H1 (cell line): ENCODE measurements at regions not wholly inside any gene's neighbourhood (a gene's known extent, or its start where the extent isn't known, plus 50 kb on each side); places are given as distances from the start of the nearest gene placed in this dataset.

ENCODE experiments used
- CTCF ChIA-PET: fragments of 300-600 bp; sonication (Branson Sonifier 250); formaldehyde crosslinking; loops from one replicate; lab custom pipeline; 2021; ENCODE audit not compliant: partially characterized antibody; lab: Charles Lee
- POLR2A ChIA-PET: fragments of 300-600 bp; sonication (Branson Sonifier 250); formaldehyde crosslinking; loops from one replicate; lab custom pipeline; 2021; ENCODE audit warnings: inconsistent platforms; ENCODE audit not compliant: partially characterized antibody; lab: Charles Lee
- DNase-seq, 2 experiments: peaks; one replicate each; pipeline versions ENCODE4 v3.0.0 to v3.0.0-alpha.2; 2010 to 2022; ENCODE audit warnings: low spot score in 2 of 2, low read depth in 1 of 2, mixed read lengths in 1 of 2
- FAIRE-seq: peaks from 2 replicates; lab custom pipeline; 2011; peaks lifted over from hg19 to GRCh38; lab: Jason Lieb, UNC
- H2AFZ ChIP-seq: 2 replicates; pipeline ENCODE4 v1.8.1; 2012; ENCODE audit warnings: low read length, inconsistent platforms
- H2AK5ac ChIP-seq: 2 replicates; pipeline ENCODE4 v1.6.1; 2013; ENCODE audit warnings: low read depth, low read length
- H2BK120ac ChIP-seq: replicated peaks from 2 replicates; pipeline ENCODE3; 2013; ENCODE audit warnings: low read depth, low read length, inconsistent platforms
- H2BK12ac ChIP-seq: 2 replicates; pipeline ENCODE4 v1.6.1; 2013; ENCODE audit warnings: low read depth, low read length
- H2BK15ac ChIP-seq: 2 replicates; pipeline ENCODE4 v1.6.1; 2013; ENCODE audit warnings: low read length
- H2BK20ac ChIP-seq: 2 replicates; pipeline ENCODE4 v1.6.1; 2013; ENCODE audit warnings: low read length
- H2BK5ac ChIP-seq: 2 replicates; pipeline ENCODE4 v1.6.1; 2013; ENCODE audit warnings: low read depth, low read length
- H3K14ac ChIP-seq: 2 replicates; pipeline ENCODE4 v1.6.1; 2013; ENCODE audit warnings: inconsistent platforms; ENCODE audit not compliant: insufficient read length
- H3K18ac ChIP-seq: 2 replicates; pipeline ENCODE4 v1.6.1; 2013; ENCODE audit warnings: low read length; ENCODE audit errors: extremely low read depth
- H3K23ac ChIP-seq: 2 replicates; pipeline ENCODE4 v1.6.1; 2013; ENCODE audit warnings: inconsistent platforms; ENCODE audit not compliant: insufficient read length
- H3K23me2 ChIP-seq: 2 replicates; pipeline ENCODE4 v1.6.1; 2013; ENCODE audit warnings: low read depth, low read length
- H3K27ac ChIP-seq: 2 replicates; pipeline ENCODE4 v1.6.1; 2011; ENCODE audit warnings: low read depth, low read length, inconsistent platforms
- H3K27me3 ChIP-seq, 4 experiments: replicated peaks in 1 of 4; 1 replicate in 1 of 4; 2 replicates in 3 of 4; pipeline versions ENCODE4 v1.6.1 to v1.8.1; 2011 to 2013; ENCODE audit warnings: low read length in 3 of 4, mild to moderate bottlenecking in 3 of 4, inconsistent platforms in 2 of 4, mixed read lengths in 2 of 4, moderate library complexity in 1 of 4; ENCODE audit not compliant: control insufficient read depth in 3 of 4, insufficient read depth in 3 of 4; ENCODE audit errors: extremely low read depth in 1 of 4
- H3K36me3 ChIP-seq, 4 experiments: 2 replicates each; pipeline versions ENCODE4 v1.6.1 to v1.8.1; 2011 to 2013; ENCODE audit warnings: mild to moderate bottlenecking in 4 of 4, low read length in 3 of 4, moderate library complexity in 2 of 4, control low read depth in 1 of 4, inconsistent platforms in 1 of 4; ENCODE audit not compliant: insufficient read depth in 4 of 4, control insufficient read depth in 2 of 4
- H3K4ac ChIP-seq: replicated peaks from 2 replicates; pipeline ENCODE3; 2013; ENCODE audit warnings: low read length, low read depth, mixed read lengths, inconsistent platforms; ENCODE audit not compliant: insufficient read length
- H3K4me1 ChIP-seq, 4 experiments: replicated peaks in 1 of 4; 1 replicate in 1 of 4; 2 replicates in 3 of 4; pipeline versions ENCODE4 v1.6.1 to v1.8.1; 2011 to 2013; ENCODE audit warnings: low read length in 3 of 4, inconsistent platforms in 2 of 4, mixed read lengths in 1 of 4; ENCODE audit not compliant: insufficient read depth in 4 of 4, control insufficient read depth in 3 of 4
- H3K4me2 ChIP-seq, 2 experiments: 2 replicates each; pipeline versions ENCODE4 v1.6.1 to v1.8.1; 2011 to 2013; ENCODE audit warnings: low read depth in 2 of 2, low read length in 2 of 2, control low read depth in 1 of 2, inconsistent platforms in 1 of 2, mild to moderate bottlenecking in 1 of 2; ENCODE audit not compliant: insufficient read depth in 1 of 2
- H3K4me3 ChIP-seq, 4 experiments: fragments of 200-600, 300-600 bp in 1 of 4; sonication (generic), shearing (Covaris generic), sonication (Bioruptor Twin) in 1 of 4; 2 replicates each; pipeline versions ENCODE4 v1.5.1 to v1.8.1; 2011 to 2016; ENCODE audit warnings: low read length in 4 of 4, low read depth in 3 of 4, control low read depth in 2 of 4, inconsistent platforms in 2 of 4, mild to moderate bottlenecking in 2 of 4, mixed read lengths in 1 of 4, moderate library complexity in 1 of 4; ENCODE audit not compliant: insufficient read depth in 2 of 4; ENCODE audit errors: extremely low read depth in 1 of 4
- H3K56ac ChIP-seq: replicated peaks from 2 replicates; pipeline ENCODE3; 2013; ENCODE audit warnings: low read depth, mild to moderate bottlenecking, mixed read lengths, low read length, inconsistent platforms; ENCODE audit not compliant: insufficient read length
- H3K79me1 ChIP-seq: 2 replicates; pipeline ENCODE4 v1.6.1; 2013; ENCODE audit warnings: low read depth, low read length, control low read depth
- H3K79me2 ChIP-seq, 2 experiments: 2 replicates each; pipeline versions ENCODE4 v1.6.1 to v1.8.1; 2012 to 2013; ENCODE audit warnings: low read length in 2 of 2, mild to moderate bottlenecking in 2 of 2, inconsistent platforms in 1 of 2; ENCODE audit not compliant: insufficient read depth in 2 of 2, control insufficient read depth in 1 of 2
- H3K9ac ChIP-seq, 4 experiments: replicated peaks in 1 of 4; 1 replicate in 1 of 4; 2 replicates in 3 of 4; pipeline versions ENCODE4 v1.6.1 to v1.8.1; 2011 to 2013; ENCODE audit warnings: low read depth in 3 of 4, low read length in 3 of 4, control low read depth in 2 of 4, mild to moderate bottlenecking in 2 of 4, moderate library complexity in 2 of 4, inconsistent platforms in 1 of 4; ENCODE audit errors: extremely low read depth in 1 of 4
- H3K9me3 ChIP-seq, 2 experiments: 2 replicates each; pipeline versions ENCODE4 v1.6.1 to v1.8.1; 2012 to 2013; ENCODE audit warnings: mild to moderate bottlenecking in 2 of 2, moderate library complexity in 2 of 2, control low read depth in 1 of 2, inconsistent platforms in 1 of 2, low read depth in 1 of 2, low read length in 1 of 2, mixed read lengths in 1 of 2; ENCODE audit not compliant: insufficient read depth in 2 of 2
- H4K20me1 ChIP-seq, 2 experiments: replicated peaks in 1 of 2; 2 replicates each; pipeline versions ENCODE3 to v1.8.1; 2011 to 2013; ENCODE audit warnings: inconsistent platforms in 2 of 2, low read length in 2 of 2, mild to moderate bottlenecking in 1 of 2; ENCODE audit not compliant: insufficient read depth in 2 of 2, control insufficient read depth in 1 of 2
- H4K5ac ChIP-seq: 2 replicates; pipeline ENCODE4 v1.6.1; 2013; ENCODE audit warnings: low read length, low read depth, mixed read lengths, inconsistent platforms; ENCODE audit not compliant: insufficient read length
- H4K8ac ChIP-seq: 2 replicates; pipeline ENCODE4 v1.8.0; 2013; ENCODE audit warnings: mild to moderate bottlenecking, moderate library complexity, low read length, inconsistent platforms; ENCODE audit not compliant: insufficient read depth; ENCODE audit errors: extremely low read depth
- H4K91ac ChIP-seq: replicated peaks from 2 replicates; pipeline ENCODE3; 2013; ENCODE audit warnings: low read length, mixed read lengths, inconsistent platforms; ENCODE audit not compliant: insufficient read length
- ATF2 ChIP-seq: IDR thresholded peaks from 2 replicates; pipeline ENCODE4 v1.6.1; 2012; ENCODE audit warnings: low read length, inconsistent platforms
- BRCA1 ChIP-seq: IDR thresholded peaks from 2 replicates; pipeline ENCODE4 v1.6.1; 2012; ENCODE audit warnings: low read depth, low read length, improper control_type of control experiment
- EGR1 ChIP-seq: IDR thresholded peaks from 2 replicates; pipeline ENCODE4 v1.6.1; 2011; ENCODE audit warnings: low read depth, low read length, borderline replicate concordance
- JUN ChIP-seq: IDR thresholded peaks from 2 replicates; pipeline ENCODE4 v1.6.1; 2011; ENCODE audit warnings: low read depth, mild to moderate bottlenecking, improper control_type of control experiment, low read length
- MAFK ChIP-seq: IDR thresholded peaks from 2 replicates; pipeline ENCODE4 v1.6.1; 2012; ENCODE audit warnings: low read depth, mild to moderate bottlenecking, improper control_type of control experiment, low read length
- NRF1 ChIP-seq: IDR thresholded peaks from 2 replicates; pipeline ENCODE4 v1.6.1; 2011; ENCODE audit warnings: mild to moderate bottlenecking, low read depth, low read length, improper control_type of control experiment
- SIN3A ChIP-seq, 2 experiments: IDR thresholded peaks in 1 of 2; conservative IDR thresholded peaks in 1 of 2; 2 replicates each; pipeline ENCODE4 v1.6.1; 2011 to 2012; ENCODE audit warnings: low read length in 2 of 2, improper control_type of control experiment in 1 of 2, low read depth in 1 of 2, mild to moderate bottlenecking in 1 of 2
- SP2 ChIP-seq: IDR thresholded peaks from 2 replicates; pipeline ENCODE4 v1.6.1; 2012; ENCODE audit warnings: mild to moderate bottlenecking, low read length, inconsistent platforms
- SP4 ChIP-seq: IDR thresholded peaks from 2 replicates; pipeline ENCODE4 v1.6.1; 2012; ENCODE audit warnings: low read length, inconsistent platforms
- SRF ChIP-seq: IDR thresholded peaks from 2 replicates; pipeline ENCODE4 v1.6.1; 2011; ENCODE audit warnings: mild to moderate bottlenecking, low read depth, low read length, moderate library complexity
- TAF1 ChIP-seq: IDR thresholded peaks from 2 replicates; pipeline ENCODE4 v1.6.1; 2011; ENCODE audit warnings: mild to moderate bottlenecking, low read depth, low read length
- TCF12 ChIP-seq: IDR thresholded peaks from 2 replicates; pipeline ENCODE4 v1.6.1; 2011; ENCODE audit warnings: low read depth, mild to moderate bottlenecking, low read length
- WGBS, 2 experiments: shearing (Covaris generic) in 1 of 2; methylation state at CpG; one replicate each; pipeline versions ENCODE4 v1.1.6 to v1.1.7; 2013 to 2015; ENCODE audit warnings: low lambda C conversion rate in 2 of 2, mixed read lengths in 2 of 2, inconsistent platforms in 1 of 2, low coverage in 1 of 2, missing lambda C conversion rate in 1 of 2; ENCODE audit not compliant: insufficient replicate concordance in 2 of 2, insufficient coverage in 1 of 2, insufficient read length in 1 of 2; ENCODE audit errors: extremely low coverage in 1 of 2, missing lambda C conversion rate in 1 of 2; 5-methylcytosine and 5-hydroxymethylcytosine counted together

- Histone ChIP-seq H3K79me1 (no peaks in the 10 kb centered on the region), H4K5ac (no peak overlapping the region), H3K9me3 (no peaks in the 10 kb centered on the region), H3K27ac (no peak overlapping the region), H3K14ac (no peak overlapping the region), H3K4me3 (no peak overlapping the region), H2BK15ac (no peak overlapping the region), H3K56ac (no peak overlapping the region), H3K18ac (no peak overlapping the region), H2AK5ac (no peak overlapping the region), H3K4me2 (no peak overlapping the region), H3K27me3 (no peaks in the 10 kb centered on the region), H2BK12ac (no peak overlapping the region), H2BK20ac (no peak overlapping the region), H2BK120ac (no peak overlapping the region), H4K91ac (no peak overlapping the region), H3K36me3 (no peaks in the 10 kb centered on the region), H3K9ac (no peak overlapping the region), H3K79me2 (no peaks in the 10 kb centered on the region), H4K20me1 (no peaks in the 10 kb centered on the region), H3K4me1 (peaks cover 0 to 2% (median 0%) of the 10 kb centered on the region in 4 experiments; a peak in 2 of 7 replicates), H2BK5ac (no peak overlapping the region), H3K4ac (no peak overlapping the region), H3K23ac (no peak overlapping the region), H2AFZ (no peak overlapping the region), H4K8ac (no peak overlapping the region), H3K23me2 (no peaks in the 10 kb centered on the region)
- 90% methylated on average over 2 of the region's 2 CpGs; no CpG with 5 or more reads in 1 of the 2 experiments for WGBS, 2 experiments
- no peak for DNase-seq
- FAIRE-seq, result no peak
- ChIA-PET POLR2A (no interaction called here), CTCF (no interaction called here)
- TF ChIP-seq TAF1 (no peak), TCF12 (no peak), MAFK (no peak), EGR1 (no peak), SRF (no peak), BRCA1 (no peak), SP4 (no peak), JUN (no peak), ATF2 (no peak), SIN3A (conservative IDR thresholded peaks at IDR 0.05 in 1 of 2, IDR thresholded peaks at IDR 0.05 in 1 of 2; ENCODE audit: low read depth in 1 of 2, low read length in 2 of 2) (no peak), SP2 (no peak), NRF1 (no peak)
Observed at GRCh38 chr4:124414276-124415040, 298.1 kb downstream of the ANKRD50 start.
